Peyer's patch (tissue), 4 donors: ENCODE measurements at regions not wholly inside any gene's neighbourhood (a gene's known extent, or its start where the extent isn't known, plus 50 kb on each side); places are given as distances from the start of the nearest gene placed in this dataset.

Experiments used
- POLR2A ChIP-seq, 2 donors: fragments of 450-650 bp; IDR thresholded peaks; one replicate each; pipeline ENCODE4 v1.5.1; 2017; ENCODE audit warnings: antibody characterized with exemption in 2 of 2, mild to moderate bottlenecking in 2 of 2, moderate library complexity in 2 of 2
- TF ChIP-seq, protein P1 (sequence below), 6 experiments: fragments of 450-650 bp in 4 of 6; fragments of 200-600 bp in 2 of 6; sonication (generic) in 1 of 6; IDR thresholded peaks; one replicate each; pipeline ENCODE4 v1.5.1; 2017 to 2019; ENCODE audit warnings: antibody characterized with exemption in 6 of 6, mild to moderate bottlenecking in 3 of 6, moderate library complexity in 1 of 6

DNA sequence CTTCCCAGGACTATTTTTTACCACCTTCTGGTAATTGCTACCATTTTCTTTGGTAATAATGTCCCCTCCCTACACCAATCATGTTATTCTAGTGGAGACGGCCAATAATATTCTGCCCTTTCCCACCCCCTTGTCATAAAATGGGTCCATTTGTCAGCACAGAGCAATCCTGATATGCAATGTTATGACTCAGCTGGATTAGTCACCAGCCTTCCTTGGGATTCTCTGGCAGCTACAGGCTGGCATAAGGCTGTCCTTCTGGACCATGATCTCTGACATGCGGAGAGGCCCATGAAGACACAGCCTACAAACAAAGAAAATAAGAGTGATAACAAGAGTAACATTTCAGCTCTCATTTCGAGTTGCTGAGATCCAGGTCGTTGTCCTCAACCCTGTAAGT is 222.0 kb upstream of the CPNE8 start:
- TF ChIP-seq POLR2A (IDR thresholded peaks at IDR 0.05): no peak
- TF ChIP-seq, protein P1, sequence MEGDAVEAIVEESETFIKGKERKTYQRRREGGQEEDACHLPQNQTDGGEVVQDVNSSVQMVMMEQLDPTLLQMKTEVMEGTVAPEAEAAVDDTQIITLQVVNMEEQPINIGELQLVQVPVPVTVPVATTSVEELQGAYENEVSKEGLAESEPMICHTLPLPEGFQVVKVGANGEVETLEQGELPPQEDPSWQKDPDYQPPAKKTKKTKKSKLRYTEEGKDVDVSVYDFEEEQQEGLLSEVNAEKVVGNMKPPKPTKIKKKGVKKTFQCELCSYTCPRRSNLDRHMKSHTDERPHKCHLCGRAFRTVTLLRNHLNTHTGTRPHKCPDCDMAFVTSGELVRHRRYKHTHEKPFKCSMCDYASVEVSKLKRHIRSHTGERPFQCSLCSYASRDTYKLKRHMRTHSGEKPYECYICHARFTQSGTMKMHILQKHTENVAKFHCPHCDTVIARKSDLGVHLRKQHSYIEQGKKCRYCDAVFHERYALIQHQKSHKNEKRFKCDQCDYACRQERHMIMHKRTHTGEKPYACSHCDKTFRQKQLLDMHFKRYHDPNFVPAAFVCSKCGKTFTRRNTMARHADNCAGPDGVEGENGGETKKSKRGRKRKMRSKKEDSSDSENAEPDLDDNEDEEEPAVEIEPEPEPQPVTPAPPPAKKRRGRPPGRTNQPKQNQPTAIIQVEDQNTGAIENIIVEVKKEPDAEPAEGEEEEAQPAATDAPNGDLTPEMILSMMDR (IDR thresholded peaks at IDR 0.05): no peak
